Activated B cell treated with CpG ODN at 0.5 μM for 24 hours (primary cell): ENCODE measurements at regions not wholly inside any gene's neighbourhood (a gene's known extent, or its start where the extent isn't known, plus 50 kb on each side); places are given as distances from the start of the nearest gene placed in this dataset.

ENCODE experiments used
- ATAC-seq: fragments of 200-7000 bp; cut with Tn5 transposase; one replicate; pipeline ENCODE4 v1.10.0; 2021; ENCODE audit warnings: low read depth, mild to moderate bottlenecking, moderate library complexity
- CTCF ChIA-PET: fragments of 350-600 bp; sonication (Branson Sonifier 250); formaldehyde crosslinking; loops from one replicate; lab custom pipeline; 2021; ENCODE audit warnings: antibody characterized with exemption; lab: Charles Lee
- POLR2A ChIA-PET: fragments of 350-600 bp; sonication (Branson Sonifier 250); formaldehyde crosslinking; loops from one replicate; lab custom pipeline; 2021; ENCODE audit warnings: antibody characterized with exemption; lab: Charles Lee
- DNase-seq: peaks from one replicate; pipeline ENCODE4 v3.0.0; 2022
- H3K27ac Mint-ChIP-seq: one replicate; pipeline ENCODE4 v1.8.0; 2020; ENCODE audit warnings: mixed read lengths
- H3K27me3 Mint-ChIP-seq: one replicate; pipeline ENCODE4 v1.8.0; 2021; ENCODE audit warnings: mixed read lengths
- H3K36me3 Mint-ChIP-seq: one replicate; pipeline ENCODE4 v1.8.0; 2021; ENCODE audit warnings: low read depth, mixed read lengths
- H3K4me1 Mint-ChIP-seq: one replicate; pipeline ENCODE4 v1.8.0; 2021; ENCODE audit warnings: mixed read lengths
- H3K4me3 Mint-ChIP-seq: one replicate; pipeline ENCODE4 v1.8.0; 2020; ENCODE audit warnings: mild to moderate bottlenecking, mixed read lengths
- H3K9me3 Mint-ChIP-seq: one replicate; pipeline ENCODE4 v1.8.0; 2020; ENCODE audit warnings: mixed read lengths
- intact Hi-C: fragments of 100-400 bp; cut with micrococcal nuclease; formaldehyde crosslinking; loops from one replicate; pipeline ENCODE4 v1.15.1; 2024
- TF ChIP-seq, protein P1 (sequence below): fragments of 200-600 bp; IDR thresholded peaks from one replicate; pipeline ENCODE4 v1.8.0; 2022; ENCODE audit warnings: antibody characterized with exemption, mild to moderate bottlenecking

DNA sequence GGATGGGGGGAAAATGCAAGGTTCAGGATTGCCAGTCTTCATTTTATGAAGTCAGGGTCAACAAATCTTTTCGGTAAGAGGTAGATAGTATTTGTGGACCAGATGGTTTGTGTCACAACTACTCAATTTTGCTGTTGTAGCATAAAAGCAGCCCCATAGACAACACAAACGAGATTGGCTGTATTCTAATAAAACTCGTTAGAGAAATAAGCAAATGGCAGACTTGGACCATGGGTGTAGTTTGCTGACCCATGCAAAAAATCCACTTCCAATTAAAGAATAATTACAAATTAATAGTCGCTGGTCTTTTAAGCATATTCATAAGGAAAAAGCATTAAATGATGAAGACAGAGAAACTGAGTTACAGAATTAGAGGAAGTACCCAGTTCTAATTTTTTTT is 247.1 kb downstream of the CRPPA start:
- ChIA-PET CTCF (no interaction called here), POLR2A (no interaction called here)
- no peak for ATAC-seq
- Mint-ChIP-seq H3K36me3 (no peaks in the 10 kb centered on the region), H3K4me1 (no peaks in the 10 kb centered on the region), H3K27me3 (no peaks in the 10 kb centered on the region), H3K4me3 (no peak overlapping the region), H3K27ac (no peak overlapping the region), H3K9me3 (no peaks in the 10 kb centered on the region)
- intact Hi-C loops, result no loop called here
- TF ChIP-seq, protein P1, sequence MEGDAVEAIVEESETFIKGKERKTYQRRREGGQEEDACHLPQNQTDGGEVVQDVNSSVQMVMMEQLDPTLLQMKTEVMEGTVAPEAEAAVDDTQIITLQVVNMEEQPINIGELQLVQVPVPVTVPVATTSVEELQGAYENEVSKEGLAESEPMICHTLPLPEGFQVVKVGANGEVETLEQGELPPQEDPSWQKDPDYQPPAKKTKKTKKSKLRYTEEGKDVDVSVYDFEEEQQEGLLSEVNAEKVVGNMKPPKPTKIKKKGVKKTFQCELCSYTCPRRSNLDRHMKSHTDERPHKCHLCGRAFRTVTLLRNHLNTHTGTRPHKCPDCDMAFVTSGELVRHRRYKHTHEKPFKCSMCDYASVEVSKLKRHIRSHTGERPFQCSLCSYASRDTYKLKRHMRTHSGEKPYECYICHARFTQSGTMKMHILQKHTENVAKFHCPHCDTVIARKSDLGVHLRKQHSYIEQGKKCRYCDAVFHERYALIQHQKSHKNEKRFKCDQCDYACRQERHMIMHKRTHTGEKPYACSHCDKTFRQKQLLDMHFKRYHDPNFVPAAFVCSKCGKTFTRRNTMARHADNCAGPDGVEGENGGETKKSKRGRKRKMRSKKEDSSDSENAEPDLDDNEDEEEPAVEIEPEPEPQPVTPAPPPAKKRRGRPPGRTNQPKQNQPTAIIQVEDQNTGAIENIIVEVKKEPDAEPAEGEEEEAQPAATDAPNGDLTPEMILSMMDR, result no peak
- DNase-seq, result no peak

DNA sequence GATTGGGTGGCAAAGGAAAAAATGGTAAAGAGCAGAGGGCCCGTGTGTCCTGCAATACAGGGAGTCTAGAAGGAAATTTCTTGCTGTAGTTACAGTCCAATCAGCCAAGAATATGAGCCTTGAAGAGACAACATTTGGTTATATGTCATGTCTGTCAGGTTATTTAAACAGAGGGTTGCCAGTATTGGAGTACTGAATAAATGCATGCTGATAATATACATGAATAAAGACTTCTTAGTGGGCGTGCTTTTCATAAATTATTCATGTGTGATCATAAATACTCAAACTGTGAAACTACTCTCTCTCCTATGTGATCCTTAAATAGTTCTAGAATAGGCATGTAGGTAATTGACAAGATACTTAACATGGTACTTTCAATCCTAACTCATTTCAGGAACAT is 249.0 kb downstream of the CRPPA start:
- Mint-ChIP-seq H3K27ac (no peak overlapping the region), H3K27me3 (no peaks in the 10 kb centered on the region), H3K9me3 (no peaks in the 10 kb centered on the region), H3K4me1 (no peaks in the 10 kb centered on the region), H3K4me3 (no peak overlapping the region), H3K36me3 (no peaks in the 10 kb centered on the region)
- ChIA-PET POLR2A (no interaction called here), CTCF (no interaction called here)
- TF ChIP-seq, protein P1, result no peak
- DNase-seq (no peak), ATAC-seq (no peak)
- intact Hi-C loops, result no loop called here

DNA sequence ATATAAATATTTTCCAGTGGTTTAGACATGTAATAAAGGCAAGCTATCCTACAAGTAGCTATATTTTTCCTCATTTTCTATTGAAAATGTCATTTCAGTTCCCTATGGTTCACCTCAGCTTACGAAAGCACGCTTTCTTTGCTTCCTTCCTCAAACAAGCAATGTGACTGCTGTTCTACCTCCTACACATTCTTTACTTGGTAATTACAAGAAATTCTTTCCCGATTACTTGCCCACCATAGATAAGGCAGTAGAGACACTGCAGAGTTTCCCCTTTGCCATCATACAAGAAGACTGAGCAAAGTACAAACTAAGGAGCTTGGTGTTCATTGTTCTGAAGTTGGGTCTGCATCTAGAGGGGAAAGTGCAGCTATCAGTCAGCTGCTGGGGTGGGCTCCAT is 249.4 kb downstream of the CRPPA start:
- TF ChIP-seq, protein P1, result no peak
- Mint-ChIP-seq H3K9me3 (no peaks in the 10 kb centered on the region), H3K27me3 (no peaks in the 10 kb centered on the region), H3K4me3 (no peak overlapping the region), H3K27ac (no peak overlapping the region), H3K36me3 (no peaks in the 10 kb centered on the region), H3K4me1 (no peaks in the 10 kb centered on the region)
- ChIA-PET CTCF (no interaction called here), POLR2A (no interaction called here)
- ATAC-seq (no peak), DNase-seq (no peak)
- intact Hi-C loops, result no loop called here

DNA sequence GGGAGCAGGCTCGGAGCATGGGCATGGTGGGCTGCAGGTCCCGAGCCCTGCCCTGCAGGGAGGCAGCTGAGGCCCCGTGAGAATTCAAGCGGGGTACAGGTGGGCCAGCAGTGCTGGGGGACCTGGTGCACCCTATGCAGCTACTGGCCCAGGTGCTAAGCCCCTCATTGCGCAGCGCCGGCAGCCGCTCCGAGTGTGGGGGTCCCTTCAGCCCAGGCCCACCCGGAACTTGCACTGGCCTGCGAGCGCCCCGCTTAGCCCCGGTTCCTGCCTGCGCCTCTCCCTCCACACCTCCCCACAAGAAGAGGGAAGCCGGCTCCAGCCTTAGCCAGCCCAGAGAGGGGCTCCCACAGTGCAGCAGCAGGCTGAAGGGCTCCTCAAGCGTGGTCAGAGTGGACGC is 250.7 kb downstream of the CRPPA start:
- H3K9me3 Mint-ChIP-seq, result no peaks in the 10 kb centered on the region
- no peaks in the 10 kb centered on the region for H3K4me1 Mint-ChIP-seq
- ATAC-seq (no peak), DNase-seq (no peak)
- H3K36me3 Mint-ChIP-seq, result no peaks in the 10 kb centered on the region
- TF ChIP-seq, protein P1, result no peak
- no peaks in the 10 kb centered on the region for H3K27me3 Mint-ChIP-seq
- CTCF ChIA-PET, result no interaction called here
- intact Hi-C loops, result no loop called here
- H3K27ac Mint-ChIP-seq, result no peak overlapping the region
- H3K4me3 Mint-ChIP-seq, result no peak overlapping the region
- POLR2A ChIA-PET, result no interaction called here

DNA sequence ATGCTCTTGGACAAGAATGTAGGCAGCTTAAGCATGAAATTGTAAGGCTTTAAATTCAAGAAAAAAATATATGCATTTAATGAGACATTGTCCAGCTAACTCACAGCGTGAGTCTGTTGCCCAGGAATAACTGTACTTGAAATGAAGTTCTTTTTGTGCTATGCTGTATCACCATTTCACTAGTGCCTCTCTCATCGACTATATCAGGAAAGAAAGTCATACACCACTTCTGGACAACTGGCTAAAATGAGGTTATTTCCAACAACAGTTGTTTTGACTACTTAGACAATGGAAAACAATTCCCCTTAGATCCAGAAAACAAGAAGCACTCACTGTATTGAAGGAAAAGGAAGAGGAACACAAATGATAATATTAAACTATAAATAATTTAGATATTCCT is 251.8 kb downstream of the CRPPA start:
- TF ChIP-seq, protein P1, result no peak
- intact Hi-C loops, result no loop called here
- ChIA-PET CTCF (no interaction called here), POLR2A (no interaction called here)
- no peak overlapping the region for H3K4me3 Mint-ChIP-seq
- no peak for DNase-seq
- no peaks in the 10 kb centered on the region for H3K36me3 Mint-ChIP-seq
- no peak for ATAC-seq
- H3K4me1 Mint-ChIP-seq, result no peaks in the 10 kb centered on the region
- no peaks in the 10 kb centered on the region for H3K27me3 Mint-ChIP-seq
- no peak overlapping the region for H3K27ac Mint-ChIP-seq
- H3K9me3 Mint-ChIP-seq, result no peaks in the 10 kb centered on the region
